ENCODE measurements at regions not wholly inside any gene's neighbourhood (a gene's known extent, or its start where the extent isn't known, plus 50 kb on each side); places are given as distances from the start of the nearest gene placed in this dataset.

GRCh38 chr14:88937706-88938105 lies 113.3 kb downstream of the TTC8 start:
- TF ChIP-seq POLR2A (IDR thresholded peaks at IDR 0.05; ENCODE audit: low read length): no peak
- TF ChIP-seq GATA1 (IDR thresholded peaks at IDR 0.05; ENCODE audit: low read depth, low read length): no peak

Measured in erythroblast (primary cell).